HG02970 (cell line): ENCODE measurements at regions not wholly inside any gene's neighbourhood (a gene's known extent, or its start where the extent isn't known, plus 50 kb on each side); places are given as distances from the start of the nearest gene placed in this dataset.
"Not testable (repeated sequence)": the region's sequence is repeated elsewhere in the genome, so short reads cannot be mapped to it uniquely, and the experiment has no call there.

Experiments used
- ATAC-seq: cut with Tn5 transposase; IDR thresholded peaks from one replicate; pipeline ENCODE4 v1.9.1; 2021; ENCODE audit warnings: mild to moderate bottlenecking, moderate library complexity, moderate number of reproducible peaks; ENCODE audit not compliant: unreplicated experiment, low FRiP score

GRCh38 chrX:113551919-113552318 lies 711.3 kb upstream of the AMOT start:
- no peak for ATAC-seq

GRCh38 chrX:113548308-113549015 lies 707.8 kb upstream of the AMOT start:
- no peak for ATAC-seq

- ATAC-seq = no peak
Measured at GRCh38 chrX:113545040-113545439, 704.4 kb upstream of the AMOT start.

- ATAC-seq = no peak
Measured at GRCh38 chrX:113539599-113540356, 699.1 kb upstream of the AMOT start.

- no peak for ATAC-seq
Measured at GRCh38 chrX:113529426-113530013, 688.9 kb upstream of the AMOT start.

GRCh38 chrX:113522814-113523213 lies 682.2 kb upstream of the AMOT start:
- peak; percentile 95 for ATAC-seq

GRCh38 chrX:113514906-113515305 lies 674.3 kb upstream of the AMOT start:
- no peak for ATAC-seq

GRCh38 chrX:113512700-113513395 lies 672.2 kb upstream of the AMOT start:
- ATAC-seq = no peak

- ATAC-seq = no peak
Measured at GRCh38 chrX:113510586-113510985, 670.0 kb upstream of the AMOT start.

- ATAC-seq = no peak
Measured at GRCh38 chrX:113492895-113493294, 652.3 kb upstream of the AMOT start.

GRCh38 chrX:113473418-113473817 lies 632.8 kb upstream of the AMOT start:
- no peak for ATAC-seq

GRCh38 chrX:113473015-113473414 lies 632.4 kb upstream of the AMOT start:
- ATAC-seq = not testable (repeated sequence)

GRCh38 chrX:113470166-113470565 lies 629.5 kb upstream of the AMOT start:
- ATAC-seq = no peak

- no peak for ATAC-seq
Measured at GRCh38 chrX:113457719-113458118, 617.1 kb upstream of the AMOT start.

- ATAC-seq = no peak
Measured at GRCh38 chrX:113455582-113455981, 615.0 kb upstream of the AMOT start.

- ATAC-seq = no peak
Measured at GRCh38 chrX:113429011-113429410, 588.4 kb upstream of the AMOT start.

GRCh38 chrX:113422323-113422722 lies 581.7 kb upstream of the AMOT start:
- no peak for ATAC-seq

- ATAC-seq = no peak
Measured at GRCh38 chrX:113421432-113421831, 580.8 kb upstream of the AMOT start.

GRCh38 chrX:113412106-113412505 lies 571.5 kb upstream of the AMOT start:
- ATAC-seq = no peak

- no peak for ATAC-seq
Measured at GRCh38 chrX:113408843-113409242, 568.2 kb upstream of the AMOT start.

- ATAC-seq = no peak
Measured at GRCh38 chrX:113400193-113400704, 559.6 kb upstream of the AMOT start.
